BLaER1 treated with 17β-estradiol and CSF1 and Interleukin-3, amounts not matched to agents 10 nM and 100 nM (cell line): ENCODE measurements at regions not wholly inside any gene's neighbourhood (a gene's known extent, or its start where the extent isn't known, plus 50 kb on each side); places are given as distances from the start of the nearest gene placed in this dataset.
"Not testable (repeated sequence)": the region's sequence is repeated elsewhere in the genome, so short reads cannot be mapped to it uniquely, and the experiment has no call there.

Source experiments
- H3K27ac ChIP-seq, 11 experiments: shearing (Covaris generic); formaldehyde crosslinking; 2 replicates each; pipeline ENCODE4 v1.8.1; 2022
- H3K27me3 ChIP-seq, 11 experiments: shearing (Covaris generic); formaldehyde crosslinking; 2 replicates each; pipeline ENCODE4 v1.8.1; 2022
- H3K36me3 ChIP-seq, 11 experiments: shearing (Covaris generic); formaldehyde crosslinking; 2 replicates each; pipeline ENCODE4 v1.8.1; 2022
- H3K4me1 ChIP-seq, 10 experiments: shearing (Covaris generic); formaldehyde crosslinking; 2 replicates each; pipeline ENCODE4 v1.8.1; 2022
- H3K4me2 ChIP-seq, 11 experiments: shearing (Covaris generic); formaldehyde crosslinking; 2 replicates each; pipeline ENCODE4 v1.8.1; 2022
- H3K4me3 ChIP-seq, 10 experiments: shearing (Covaris generic); formaldehyde crosslinking; 2 replicates each; pipeline ENCODE4 v1.8.1; 2022
- H3K9ac ChIP-seq, 11 experiments: shearing (Covaris generic); formaldehyde crosslinking; 2 replicates each; pipeline ENCODE4 v1.8.1; 2022
- H3K9me3 ChIP-seq, 11 experiments: shearing (Covaris generic); formaldehyde crosslinking; replicated peaks in 1 of 11; 2 replicates each; pipeline ENCODE4 v1.8.1; 2022
- H4K20me1 ChIP-seq, 11 experiments: shearing (Covaris generic); formaldehyde crosslinking; 2 replicates each; pipeline ENCODE4 v1.8.1; 2022
- Cebpa-rat ChIP-seq, 11 experiments: shearing (Covaris generic); IDR thresholded peaks; 2 replicates each; pipeline ENCODE4 v1.8.1; 2022

- Histone ChIP-seq H3K27me3 (no peaks in the 10 kb centered on the region), H3K4me2 (no peak overlapping the region), H4K20me1 (no peaks in the 10 kb centered on the region), H3K36me3 (no peaks in the 10 kb centered on the region), H3K4me3 (no peak overlapping the region), H3K9me3 (peaks cover 10 to 26% (median 17%) of the 10 kb centered on the region in 11 experiments; a peak in 18 of 22 replicates), H3K9ac (no peak overlapping the region), H3K4me1 (no peaks in the 10 kb centered on the region), H3K27ac (no peak overlapping the region)
- no peak for TF ChIP-seq Cebpa-rat (IDR thresholded peaks at IDR 0.05)
Measured at GRCh38 chr15:81725590-81725989, 320.2 kb downstream of the MEX3B start.

GRCh38 chr15:81724536-81724935 is 321.3 kb downstream of the MEX3B start:
- Histone ChIP-seq H3K27me3 (no peaks in the 10 kb centered on the region), H3K36me3 (no peaks in the 10 kb centered on the region), H3K27ac (no peak overlapping the region), H4K20me1 (no peaks in the 10 kb centered on the region), H3K4me1 (no peaks in the 10 kb centered on the region), H3K9me3 (peaks cover 10 to 26% (median 17%) of the 10 kb centered on the region in 11 experiments; a peak in 18 of 22 replicates), H3K4me3 (no peak overlapping the region), H3K9ac (no peak overlapping the region), H3K4me2 (no peak overlapping the region)
- no peak for TF ChIP-seq Cebpa-rat (IDR thresholded peaks at IDR 0.05)

GRCh38 chr15:81723701-81724100 is 322.1 kb downstream of the MEX3B start:
- Histone ChIP-seq H3K27ac (no peak overlapping the region), H3K4me2 (no peak overlapping the region), H3K4me1 (no peaks in the 10 kb centered on the region), H3K9ac (no peak overlapping the region), H3K4me3 (no peak overlapping the region), H3K36me3 (no peaks in the 10 kb centered on the region), H3K27me3 (no peaks in the 10 kb centered on the region), H3K9me3 (peaks cover 10 to 26% (median 17%) of the 10 kb centered on the region in 11 experiments; a peak in 18 of 22 replicates), H4K20me1 (no peaks in the 10 kb centered on the region)
- no peak for TF ChIP-seq Cebpa-rat (IDR thresholded peaks at IDR 0.05)

- Histone ChIP-seq H3K27ac (no peak overlapping the region), H3K36me3 (no peaks in the 10 kb centered on the region), H3K9ac (no peak overlapping the region), H4K20me1 (no peaks in the 10 kb centered on the region), H3K4me2 (no peak overlapping the region), H3K4me1 (no peaks in the 10 kb centered on the region), H3K4me3 (no peak overlapping the region), H3K9me3 (peaks cover 10 to 26% (median 17%) of the 10 kb centered on the region in 11 experiments; a peak in 18 of 22 replicates), H3K27me3 (no peaks in the 10 kb centered on the region)
- no peak for TF ChIP-seq Cebpa-rat (IDR thresholded peaks at IDR 0.05)
Measured at GRCh38 chr15:81723113-81723651, 322.6 kb downstream of the MEX3B start.

- H3K9me3 ChIP-seq, H3K4me2 ChIP-seq, H3K4me3 ChIP-seq, H3K9ac ChIP-seq, H3K27ac ChIP-seq, H3K27me3 ChIP-seq, H4K20me1 ChIP-seq, H3K4me1 ChIP-seq, H3K36me3 ChIP-seq: not testable (repeated sequence)
Measured at GRCh38 chr15:81716468-81716867, 329.4 kb downstream of the MEX3B start.

GRCh38 chr15:81710328-81710727 is 335.5 kb downstream of the MEX3B start:
- no peaks in the 10 kb centered on the region for H3K9me3 ChIP-seq
- no peak overlapping the region for H3K27ac ChIP-seq
- no peaks in the 10 kb centered on the region for H3K4me1 ChIP-seq
- no peaks in the 10 kb centered on the region for H4K20me1 ChIP-seq
- H3K27me3 ChIP-seq, result no peaks in the 10 kb centered on the region
- H3K36me3 ChIP-seq, result no peaks in the 10 kb centered on the region
- no peak overlapping the region for H3K9ac ChIP-seq
- no peak overlapping the region for H3K4me3 ChIP-seq
- no peak for TF ChIP-seq Cebpa-rat (IDR thresholded peaks at IDR 0.05)
- H3K4me2 ChIP-seq, result no peak overlapping the region

GRCh38 chr15:81706816-81707346 is 332.9 kb upstream of the TMC3 start:
- not testable (repeated sequence) for H3K4me1 ChIP-seq, H3K4me3 ChIP-seq, H3K27me3 ChIP-seq, H3K4me2 ChIP-seq, H3K9ac ChIP-seq, H3K27ac ChIP-seq, H3K36me3 ChIP-seq, H4K20me1 ChIP-seq, H3K9me3 ChIP-seq

- H3K9me3 ChIP-seq, H3K4me3 ChIP-seq, H3K9ac ChIP-seq, H3K27ac ChIP-seq, H4K20me1 ChIP-seq, H3K27me3 ChIP-seq, H3K4me2 ChIP-seq, H3K36me3 ChIP-seq, H3K4me1 ChIP-seq: not testable (repeated sequence)
Measured at GRCh38 chr15:81705727-81706126, 331.7 kb upstream of the TMC3 start.

- no peak overlapping the region for H3K9ac ChIP-seq
- TF ChIP-seq Cebpa-rat (IDR thresholded peaks at IDR 0.05), result no peak
Measured at GRCh38 chr15:81686021-81686420, 312.0 kb upstream of the TMC3 start.

GRCh38 chr15:81685237-81685636 is 311.2 kb upstream of the TMC3 start:
- no peaks in the 10 kb centered on the region for H4K20me1 ChIP-seq
- H3K9me3 ChIP-seq, result peaks cover 7 to 37% (median 20%) of the 10 kb centered on the region in 11 experiments; a peak in 19 of 22 replicates
- no peak overlapping the region for H3K4me3 ChIP-seq
- H3K36me3 ChIP-seq, result no peaks in the 10 kb centered on the region
- no peaks in the 10 kb centered on the region for H3K4me1 ChIP-seq
- no peak overlapping the region for H3K27ac ChIP-seq
- no peaks in the 10 kb centered on the region for H3K27me3 ChIP-seq
- no peak for TF ChIP-seq Cebpa-rat (IDR thresholded peaks at IDR 0.05)
- no peak overlapping the region for H3K9ac ChIP-seq
- no peak overlapping the region for H3K4me2 ChIP-seq

More at GRCh38 chr15:81686021-81686420, 312.0 kb upstream of the TMC3 start:
- H3K4me3 ChIP-seq, result no peak overlapping the region
- H4K20me1 ChIP-seq, result no peaks in the 10 kb centered on the region
- no peaks in the 10 kb centered on the region for H3K27me3 ChIP-seq
- peaks cover 7 to 31% (median 16%) of the 10 kb centered on the region in 11 experiments; a peak in 18 of 22 replicates for H3K9me3 ChIP-seq
- H3K4me1 ChIP-seq, result no peaks in the 10 kb centered on the region
- H3K4me2 ChIP-seq, result no peak overlapping the region
- H3K36me3 ChIP-seq, result no peaks in the 10 kb centered on the region
- H3K27ac ChIP-seq, result no peak overlapping the region
